ENCODE measurements at regions not wholly inside any gene's neighbourhood (a gene's known extent, or its start where the extent isn't known, plus 50 kb on each side); places are given as distances from the start of the nearest gene placed in this dataset.

DNA sequence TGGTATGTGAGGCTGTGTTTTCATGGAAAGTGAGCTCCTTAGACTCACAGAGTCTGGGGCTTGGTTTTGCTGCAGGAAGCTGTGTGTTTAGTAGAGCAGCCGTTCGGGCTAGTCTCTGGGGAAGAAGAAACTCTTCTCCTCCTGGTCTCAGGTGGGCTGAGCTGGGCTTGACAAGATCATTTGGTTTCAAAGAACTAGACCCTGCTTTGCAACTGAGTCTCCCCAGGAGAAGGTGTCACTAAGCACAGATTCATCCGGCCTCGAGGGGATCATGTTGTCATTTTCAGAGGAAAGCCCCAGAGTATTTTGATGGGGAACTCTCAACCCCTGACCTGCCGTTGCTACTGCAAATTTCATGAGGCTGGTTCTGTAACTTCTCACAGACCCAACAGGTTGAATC is 188.5 kb downstream of the FAM43A start:
- TF ChIP-seq TCF12 (IDR thresholded peaks at IDR 0.05; ENCODE audit: low read depth) (no peak), EP300 (IDR thresholded peaks at IDR 0.05; ENCODE audit: borderline replicate concordance) (no peak), NFIC (IDR thresholded peaks at IDR 0.05) (no peak), ZBTB7A (IDR thresholded peaks at IDR 0.05; ENCODE audit: low read depth) (no peak), TEAD4 (IDR thresholded peaks at IDR 0.05) (no peak), CEBPB (IDR thresholded peaks at IDR 0.05) (no peak)
- TF ChIP-seq, protein P1, sequence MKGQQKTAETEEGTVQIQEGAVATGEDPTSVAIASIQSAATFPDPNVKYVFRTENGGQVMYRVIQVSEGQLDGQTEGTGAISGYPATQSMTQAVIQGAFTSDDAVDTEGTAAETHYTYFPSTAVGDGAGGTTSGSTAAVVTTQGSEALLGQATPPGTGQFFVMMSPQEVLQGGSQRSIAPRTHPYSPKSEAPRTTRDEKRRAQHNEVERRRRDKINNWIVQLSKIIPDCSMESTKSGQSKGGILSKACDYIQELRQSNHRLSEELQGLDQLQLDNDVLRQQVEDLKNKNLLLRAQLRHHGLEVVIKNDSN (IDR thresholded peaks at IDR 0.05) = no peak
- TF ChIP-seq, protein P2, sequence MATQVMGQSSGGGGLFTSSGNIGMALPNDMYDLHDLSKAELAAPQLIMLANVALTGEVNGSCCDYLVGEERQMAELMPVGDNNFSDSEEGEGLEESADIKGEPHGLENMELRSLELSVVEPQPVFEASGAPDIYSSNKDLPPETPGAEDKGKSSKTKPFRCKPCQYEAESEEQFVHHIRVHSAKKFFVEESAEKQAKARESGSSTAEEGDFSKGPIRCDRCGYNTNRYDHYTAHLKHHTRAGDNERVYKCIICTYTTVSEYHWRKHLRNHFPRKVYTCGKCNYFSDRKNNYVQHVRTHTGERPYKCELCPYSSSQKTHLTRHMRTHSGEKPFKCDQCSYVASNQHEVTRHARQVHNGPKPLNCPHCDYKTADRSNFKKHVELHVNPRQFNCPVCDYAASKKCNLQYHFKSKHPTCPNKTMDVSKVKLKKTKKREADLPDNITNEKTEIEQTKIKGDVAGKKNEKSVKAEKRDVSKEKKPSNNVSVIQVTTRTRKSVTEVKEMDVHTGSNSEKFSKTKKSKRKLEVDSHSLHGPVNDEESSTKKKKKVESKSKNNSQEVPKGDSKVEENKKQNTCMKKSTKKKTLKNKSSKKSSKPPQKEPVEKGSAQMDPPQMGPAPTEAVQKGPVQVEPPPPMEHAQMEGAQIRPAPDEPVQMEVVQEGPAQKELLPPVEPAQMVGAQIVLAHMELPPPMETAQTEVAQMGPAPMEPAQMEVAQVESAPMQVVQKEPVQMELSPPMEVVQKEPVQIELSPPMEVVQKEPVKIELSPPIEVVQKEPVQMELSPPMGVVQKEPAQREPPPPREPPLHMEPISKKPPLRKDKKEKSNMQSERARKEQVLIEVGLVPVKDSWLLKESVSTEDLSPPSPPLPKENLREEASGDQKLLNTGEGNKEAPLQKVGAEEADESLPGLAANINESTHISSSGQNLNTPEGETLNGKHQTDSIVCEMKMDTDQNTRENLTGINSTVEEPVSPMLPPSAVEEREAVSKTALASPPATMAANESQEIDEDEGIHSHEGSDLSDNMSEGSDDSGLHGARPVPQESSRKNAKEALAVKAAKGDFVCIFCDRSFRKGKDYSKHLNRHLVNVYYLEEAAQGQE (IDR thresholded peaks at IDR 0.05; ENCODE audit: low read depth) = no peak
- TF ChIP-seq, protein P3, sequence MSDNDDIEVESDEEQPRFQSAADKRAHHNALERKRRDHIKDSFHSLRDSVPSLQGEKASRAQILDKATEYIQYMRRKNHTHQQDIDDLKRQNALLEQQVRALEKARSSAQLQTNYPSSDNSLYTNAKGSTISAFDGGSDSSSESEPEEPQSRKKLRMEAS (IDR thresholded peaks at IDR 0.05) = no peak

DNA sequence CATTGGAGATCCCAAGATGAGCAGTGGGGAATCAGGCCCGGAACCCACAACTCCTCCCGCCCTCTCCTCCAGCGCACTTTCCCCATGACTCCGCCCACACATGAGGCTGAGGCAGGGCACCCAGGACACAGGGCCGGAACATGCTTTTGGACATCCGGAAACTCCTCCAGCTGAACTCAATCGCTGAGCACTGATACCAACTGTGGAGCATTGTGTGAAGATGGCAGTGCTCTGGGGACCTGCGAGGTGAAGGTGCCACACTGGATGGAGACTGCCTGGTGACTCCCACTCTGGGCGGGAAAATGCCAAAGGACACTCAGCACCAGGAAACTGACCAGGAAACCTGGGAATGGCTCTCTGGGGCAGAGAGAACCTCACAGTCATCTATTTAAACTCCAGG is 189.1 kb downstream of the FAM43A start:
- TF ChIP-seq, protein P2 (IDR thresholded peaks at IDR 0.05; ENCODE audit: low read depth) = no peak
- no peak for TF ChIP-seq TCF12 (IDR thresholded peaks at IDR 0.05; ENCODE audit: low read depth)
- no peak for TF ChIP-seq FOXM1 (IDR thresholded peaks at IDR 0.05; ENCODE audit: borderline replicate concordance, low read depth)
- TF ChIP-seq TEAD4 (IDR thresholded peaks at IDR 0.05) = no peak
- no peak for TF ChIP-seq EP300 (IDR thresholded peaks at IDR 0.05; ENCODE audit: borderline replicate concordance)

DNA sequence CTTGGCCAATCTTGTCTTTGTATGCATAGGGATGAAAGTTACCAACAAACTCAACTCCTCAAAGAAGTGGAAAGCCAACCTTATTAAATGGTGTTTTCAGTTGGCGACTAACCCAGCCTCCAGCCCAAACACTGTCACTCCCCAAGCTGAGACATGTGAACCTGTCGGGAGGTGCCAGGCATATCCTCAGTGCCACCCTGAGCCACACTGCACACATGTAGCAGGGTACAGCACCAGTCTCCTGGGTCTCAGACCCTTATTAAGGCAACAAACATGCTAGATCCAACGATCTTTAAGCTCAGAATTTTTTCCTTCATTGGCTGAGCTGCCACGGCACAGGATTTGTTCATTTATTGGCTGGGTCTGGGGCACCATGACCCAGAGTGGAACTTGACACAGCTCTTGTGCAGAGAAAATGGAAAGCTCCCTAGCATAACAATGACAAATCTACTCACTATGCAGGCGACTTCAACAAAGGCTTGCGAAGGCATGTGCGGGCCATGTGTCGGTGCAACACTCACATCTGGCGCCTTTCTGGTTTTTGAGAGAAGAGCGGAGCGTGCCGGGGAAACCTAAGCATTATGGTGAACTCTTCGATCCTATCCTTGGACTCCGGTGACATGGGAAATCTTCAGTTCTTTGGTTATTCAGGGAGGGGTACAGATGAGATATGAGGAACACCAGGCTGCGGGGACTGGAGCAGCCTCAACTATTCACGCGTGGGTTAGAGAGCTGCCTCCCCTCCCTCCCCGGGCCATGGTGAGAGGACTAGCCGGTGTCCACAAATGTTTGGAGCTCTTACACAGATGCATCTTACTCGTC is 190.1 kb downstream of the FAM43A start:
- TF ChIP-seq YY1 (IDR thresholded peaks at IDR 0.05; ENCODE audit: low read depth) = no peak
- no peak for TF ChIP-seq EGR1 (IDR thresholded peaks at IDR 0.05)
- TF ChIP-seq TAF1 (IDR thresholded peaks at IDR 0.05; ENCODE audit: low read depth) = no peak
- no peak for TF ChIP-seq TEAD4 (IDR thresholded peaks at IDR 0.05)
- TF ChIP-seq CEBPB (IDR thresholded peaks at IDR 0.05) = no peak
- TF ChIP-seq, protein P1 (IDR thresholded peaks at IDR 0.05) = no peak
- no peak for TF ChIP-seq RAD21 (IDR thresholded peaks at IDR 0.05; ENCODE audit: low read depth)
- TF ChIP-seq FOXM1 (IDR thresholded peaks at IDR 0.05; ENCODE audit: borderline replicate concordance, low read depth) = no peak
- TF ChIP-seq EP300 (IDR thresholded peaks at IDR 0.05; ENCODE audit: borderline replicate concordance) = no peak
- TF ChIP-seq, protein P3 (IDR thresholded peaks at IDR 0.05) = no peak
- TF ChIP-seq, protein P2 (IDR thresholded peaks at IDR 0.05; ENCODE audit: low read depth) = no peak
- TF ChIP-seq TCF12 (IDR thresholded peaks at IDR 0.05; ENCODE audit: low read depth) = no peak
- no peak for TF ChIP-seq CREB1 (IDR thresholded peaks at IDR 0.05; ENCODE audit: low read depth)
- no peak for TF ChIP-seq ZBTB7A (IDR thresholded peaks at IDR 0.05; ENCODE audit: low read depth)
- TF ChIP-seq NFIC (IDR thresholded peaks at IDR 0.05) = no peak

DNA sequence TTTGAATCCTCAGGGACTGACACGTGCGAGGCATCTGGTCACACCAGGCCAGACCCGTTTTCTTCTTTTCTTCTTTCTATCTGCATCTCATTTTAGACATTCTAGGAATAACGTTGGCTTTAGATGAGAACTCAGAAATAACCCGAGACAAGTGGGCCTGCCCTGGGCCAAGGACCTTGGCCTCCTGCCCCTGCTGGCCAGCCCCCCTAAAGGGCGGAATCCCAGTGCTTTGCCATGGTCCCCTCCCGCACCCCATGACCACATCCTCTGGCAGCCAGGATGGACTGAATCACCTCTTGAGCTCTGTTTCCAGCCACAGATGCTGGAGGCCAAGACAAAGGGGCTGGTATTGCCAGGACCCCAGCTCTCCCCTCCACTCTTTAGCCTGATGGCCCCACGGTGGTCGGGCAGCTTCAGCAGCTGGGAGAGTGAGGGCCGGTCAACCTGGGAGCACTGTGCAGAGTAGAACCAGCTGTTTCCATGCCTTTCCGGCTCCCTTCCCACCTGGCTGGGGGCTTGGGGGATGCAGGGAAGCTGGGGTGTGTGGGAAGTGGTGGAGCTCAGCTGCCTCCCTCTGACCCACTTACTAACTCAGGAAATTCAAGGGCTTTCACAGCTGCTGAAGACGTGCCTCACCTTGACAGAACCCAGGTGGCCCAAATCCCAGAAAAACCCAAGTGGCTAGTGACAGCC is 190.9 kb downstream of the FAM43A start:
- no peak for TF ChIP-seq RAD21 (IDR thresholded peaks at IDR 0.05; ENCODE audit: low read depth)
